ENCODE measurements at regions not wholly inside any gene's neighbourhood (a gene's known extent, or its start where the extent isn't known, plus 50 kb on each side); places are given as distances from the start of the nearest gene placed in this dataset.
"Not testable (repeated sequence)": the region's sequence is repeated elsewhere in the genome, so short reads cannot be mapped to it uniquely, and the experiment has no call there.

- DNase-seq (ENCODE audit: low read depth) = no peak
Measured at GRCh38 chr1:166616206-166616605, 223.1 kb upstream of the POGK start.

- DNase-seq (ENCODE audit: low read depth) = no peak
Measured at GRCh38 chr1:166626711-166627110, 212.6 kb upstream of the POGK start.

- no peak for DNase-seq (ENCODE audit: low read depth)
Measured at GRCh38 chr1:166627558-166627957, 211.7 kb upstream of the POGK start.

DNA sequence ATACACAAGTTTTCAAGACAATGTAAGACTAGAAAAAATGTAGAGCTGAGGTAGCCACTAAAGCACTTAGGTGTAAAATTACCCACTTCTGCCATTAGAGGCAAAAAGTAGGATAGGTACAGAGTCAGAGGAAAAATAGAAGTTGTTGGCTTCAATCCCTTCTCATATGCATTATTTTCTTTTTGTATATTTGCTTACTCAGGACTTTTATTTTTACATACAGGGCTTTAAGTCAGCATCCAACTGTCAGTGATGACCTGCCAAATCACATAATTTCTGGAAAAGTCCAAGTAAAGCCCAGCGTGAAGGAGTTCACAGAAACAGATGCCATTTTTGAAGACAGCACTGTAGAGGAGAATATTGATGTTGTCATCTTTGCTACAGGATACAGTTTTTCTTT is 211.0 kb upstream of the POGK start:
- no peak for DNase-seq (ENCODE audit: low read depth)

DNA sequence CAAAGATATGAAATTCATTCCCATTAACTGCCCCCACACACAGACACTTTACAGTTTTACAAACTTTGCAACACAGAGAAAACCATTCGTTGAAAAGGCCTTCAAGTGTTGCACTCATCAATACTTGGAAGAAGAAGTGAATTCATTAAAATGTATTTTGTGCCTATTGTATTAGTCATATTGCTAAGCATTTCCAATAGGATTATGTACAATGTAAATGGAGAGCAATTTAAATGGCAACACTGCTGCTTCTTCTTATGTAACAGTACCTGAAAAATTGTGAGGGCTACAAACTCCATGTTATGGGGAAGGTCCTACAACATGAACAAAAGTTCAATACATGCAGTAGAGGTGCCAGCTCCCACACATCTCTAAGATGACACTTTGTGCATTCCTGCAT is 209.3 kb upstream of the POGK start:
- no peak for DNase-seq (ENCODE audit: low read depth)

DNA sequence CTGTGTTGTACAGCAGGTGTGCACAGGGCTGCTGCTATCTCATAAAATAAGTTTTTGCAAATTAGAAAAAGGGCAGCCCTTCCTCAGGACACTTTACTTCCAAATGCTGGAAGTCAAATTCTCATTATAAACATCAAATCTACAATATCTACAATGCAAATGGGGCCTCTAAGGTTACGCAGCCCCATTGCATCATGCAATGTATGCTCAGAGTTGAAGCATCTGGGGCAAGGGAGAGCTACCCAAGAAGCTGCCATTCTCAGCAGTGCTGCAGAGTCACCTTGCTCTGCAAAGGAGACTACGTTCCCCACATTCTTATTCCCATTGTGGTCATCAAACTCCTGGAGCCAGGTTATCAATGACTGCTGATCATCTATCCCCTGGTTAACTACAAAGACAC is 208.9 kb upstream of the POGK start:
- no peak for DNase-seq (ENCODE audit: low read depth)

DNA sequence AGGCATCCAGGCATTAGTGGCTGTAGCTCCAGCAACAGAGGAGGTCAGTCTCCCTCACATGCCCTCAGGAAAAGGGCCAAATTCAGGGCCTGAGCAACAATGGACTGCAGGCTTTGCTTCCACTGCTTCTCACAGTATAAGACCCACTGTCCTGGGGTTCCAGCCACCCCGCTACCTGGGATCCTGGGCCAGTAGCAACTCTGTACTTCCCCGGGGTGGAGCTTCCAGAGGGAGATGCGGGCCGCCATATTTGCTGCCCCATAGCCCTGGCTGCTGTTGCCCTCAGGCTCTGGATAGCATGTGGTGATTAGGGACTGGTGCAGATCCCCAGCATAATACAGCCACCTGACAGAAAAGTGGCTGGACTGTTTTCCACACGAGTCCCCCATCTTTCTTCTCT is 201.1 kb upstream of the POGK start:
- no peak for DNase-seq (ENCODE audit: low read depth)

GRCh38 chr1:166657228-166657627 is 182.0 kb upstream of the POGK start:
- not testable (repeated sequence) for DNase-seq (ENCODE audit: low read depth)

DNA sequence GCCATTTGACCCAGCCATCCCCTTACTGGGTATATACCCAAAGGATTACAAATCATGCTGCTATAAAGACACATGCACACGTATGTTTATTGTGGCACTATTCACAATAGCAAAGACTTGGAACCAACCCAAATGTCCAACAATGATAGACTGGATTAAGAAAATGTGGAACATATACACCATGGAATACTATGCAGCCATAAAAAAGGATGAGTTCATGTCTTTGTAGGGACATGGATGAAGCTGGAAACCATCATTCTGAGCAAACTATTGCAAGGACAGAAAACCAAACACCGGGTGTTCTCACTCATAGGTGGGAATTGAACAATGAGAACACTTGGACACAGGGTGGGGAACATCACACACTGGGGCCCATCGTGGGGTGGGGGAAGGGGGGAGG is 172.5 kb upstream of the POGK start:
- not testable (repeated sequence) for DNase-seq (ENCODE audit: low read depth)

DNA sequence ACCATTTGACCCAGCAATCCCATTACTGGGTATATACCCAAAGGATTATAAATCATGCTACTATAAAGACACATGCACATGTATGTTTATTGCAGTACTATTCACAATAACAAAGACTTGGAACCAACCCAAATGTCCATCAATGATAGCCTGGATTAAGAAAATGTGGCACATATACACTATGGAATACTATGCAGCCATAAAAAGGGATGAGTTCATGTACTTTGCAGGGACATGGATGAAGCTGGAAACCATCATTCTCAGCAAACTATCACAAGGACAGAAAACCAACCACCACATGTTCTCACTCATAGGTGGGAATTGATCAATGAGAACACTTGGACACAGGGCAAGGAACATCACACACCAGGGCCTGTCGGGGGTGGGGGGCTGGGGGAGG is 171.7 kb upstream of the POGK start:
- not testable (repeated sequence) for DNase-seq (ENCODE audit: low read depth)

- no peak for DNase-seq (ENCODE audit: low read depth)
Measured at GRCh38 chr1:166671627-166672026, 167.6 kb upstream of the POGK start.

DNA sequence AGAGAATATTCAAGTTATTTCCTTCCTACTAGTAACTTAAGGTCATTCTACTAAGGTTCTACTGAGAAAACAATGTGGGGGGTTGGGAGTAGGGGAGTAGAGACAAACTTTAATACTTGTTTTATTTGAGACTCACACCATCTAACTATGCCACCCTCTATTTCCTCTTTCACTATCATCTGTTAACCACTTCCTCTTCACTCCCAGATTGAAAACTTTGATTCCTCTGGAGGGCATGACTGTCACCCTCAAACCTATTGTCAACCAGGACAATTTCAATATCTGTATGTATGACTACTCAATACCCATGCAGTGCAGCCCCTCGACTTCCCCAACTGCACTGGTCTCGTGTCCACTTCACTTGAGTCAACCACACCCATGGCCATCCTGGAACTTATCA is 165.6 kb upstream of the POGK start:
- no peak for DNase-seq (ENCODE audit: low read depth)

- DNase-seq (ENCODE audit: low read depth) = no peak
Measured at GRCh38 chr1:166675213-166675612, 164.1 kb upstream of the POGK start.

DNA sequence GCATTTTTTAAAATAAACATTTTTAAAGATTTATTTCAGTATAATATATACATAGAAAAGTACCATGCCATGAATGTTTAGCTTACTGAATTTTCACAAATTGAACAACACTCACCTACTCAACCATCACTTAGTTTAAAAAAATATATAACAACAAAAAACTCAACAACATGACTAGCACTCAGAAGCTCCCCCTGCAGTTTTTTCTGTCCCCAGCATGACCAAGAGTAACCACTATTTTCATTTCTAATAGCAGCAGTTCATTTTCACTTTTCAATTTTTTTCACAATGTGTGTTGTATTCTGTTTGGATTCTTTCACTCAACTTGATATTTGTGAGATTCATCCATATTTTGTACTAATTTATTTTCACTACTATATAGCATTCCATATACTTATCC is 162.3 kb upstream of the POGK start:
- DNase-seq (ENCODE audit: low read depth) = no peak

DNA sequence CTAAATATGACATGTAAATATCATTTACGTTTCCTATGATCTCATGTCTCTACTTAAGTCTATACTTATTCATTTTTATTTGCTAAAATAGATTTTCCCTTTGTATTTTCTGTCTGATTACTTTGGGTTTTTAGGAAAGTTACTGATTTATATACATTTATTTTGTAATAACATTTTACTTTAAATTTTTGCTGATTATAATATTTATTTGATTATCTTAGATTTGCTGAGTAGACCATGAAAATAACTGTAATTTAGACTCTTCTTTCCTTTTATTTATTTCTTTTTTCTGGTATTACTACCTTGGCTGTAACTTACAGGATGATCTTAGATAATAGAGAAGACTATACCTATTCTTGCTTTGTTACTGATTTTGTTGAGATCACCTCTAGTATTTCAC is 159.9 kb upstream of the POGK start:
- no peak for DNase-seq (ENCODE audit: low read depth)

DNA sequence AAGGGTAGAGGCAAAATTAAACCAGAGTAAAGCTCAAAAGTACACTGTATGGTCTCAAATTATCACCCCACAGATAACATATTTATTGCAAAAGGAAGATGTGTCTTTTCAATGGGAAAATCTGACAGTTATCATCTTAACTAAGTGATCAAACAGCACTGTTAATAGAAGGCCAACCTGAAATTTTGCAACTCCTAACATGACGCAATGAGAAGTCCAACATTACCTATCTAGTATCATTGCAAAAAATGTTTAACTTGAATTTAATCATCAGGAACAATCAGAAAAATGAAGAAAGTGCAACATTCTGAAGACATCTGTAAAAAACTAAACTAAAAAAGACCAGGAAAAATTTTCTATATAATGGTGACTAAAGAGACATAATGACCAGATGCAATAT is 156.7 kb upstream of the POGK start:
- DNase-seq (ENCODE audit: low read depth) = no peak

DNA sequence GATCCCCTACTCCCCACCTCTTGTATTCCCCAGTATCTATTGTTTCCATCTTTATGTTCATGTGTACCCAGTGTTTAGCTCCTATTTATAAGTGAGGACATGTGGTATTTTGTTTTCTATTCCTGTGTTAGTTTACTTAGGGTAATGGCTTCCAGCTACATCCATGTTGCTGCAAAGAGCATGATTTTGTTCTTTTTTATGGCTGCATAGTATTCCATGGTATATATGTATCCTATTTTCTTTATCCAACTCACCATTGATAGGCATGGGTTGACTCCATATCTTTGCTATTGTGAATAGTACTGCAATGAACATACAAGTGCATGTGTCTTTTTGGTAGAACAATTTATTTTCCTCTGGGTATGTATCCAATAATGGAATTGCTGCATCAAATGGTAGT is 154.6 kb upstream of the POGK start:
- not testable (repeated sequence) for DNase-seq (ENCODE audit: low read depth)

- DNase-seq (ENCODE audit: low read depth) = no peak
Measured at GRCh38 chr1:166685200-166685599, 154.1 kb upstream of the POGK start.

GRCh38 chr1:166685891-166686290 is 153.4 kb upstream of the POGK start:
- DNase-seq (ENCODE audit: low read depth) = not testable (repeated sequence)

GRCh38 chr1:166690596-166690995 is 148.7 kb upstream of the POGK start:
- DNase-seq (ENCODE audit: low read depth) = not testable (repeated sequence)

DNA sequence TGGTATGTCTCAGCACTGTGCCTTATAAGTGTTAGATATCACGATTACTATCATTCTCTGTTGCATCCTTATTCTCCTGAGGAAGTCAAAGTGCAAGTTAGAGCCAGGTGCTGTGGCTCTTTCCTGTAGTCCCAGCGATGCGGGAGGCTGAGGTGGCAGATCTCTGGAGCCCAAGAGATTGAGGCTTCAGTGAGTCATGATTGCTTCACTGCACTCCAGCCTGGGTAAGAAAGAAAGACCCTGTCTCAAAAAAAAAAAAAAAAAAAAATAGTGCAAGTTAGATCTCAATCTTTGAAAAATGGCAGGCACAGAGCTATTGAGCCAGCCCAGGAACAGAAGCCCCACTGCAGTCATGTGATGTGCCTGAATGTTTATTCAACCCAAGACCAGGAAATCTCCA is 147.8 kb upstream of the POGK start:
- DNase-seq (ENCODE audit: low read depth) = no peak

- DNase-seq (ENCODE audit: low read depth) = no peak
Measured at GRCh38 chr1:166692346-166692745, 146.9 kb upstream of the POGK start.

GRCh38 chr1:166693158-166693557 is 146.1 kb upstream of the POGK start:
- no peak for DNase-seq (ENCODE audit: low read depth)

DNA sequence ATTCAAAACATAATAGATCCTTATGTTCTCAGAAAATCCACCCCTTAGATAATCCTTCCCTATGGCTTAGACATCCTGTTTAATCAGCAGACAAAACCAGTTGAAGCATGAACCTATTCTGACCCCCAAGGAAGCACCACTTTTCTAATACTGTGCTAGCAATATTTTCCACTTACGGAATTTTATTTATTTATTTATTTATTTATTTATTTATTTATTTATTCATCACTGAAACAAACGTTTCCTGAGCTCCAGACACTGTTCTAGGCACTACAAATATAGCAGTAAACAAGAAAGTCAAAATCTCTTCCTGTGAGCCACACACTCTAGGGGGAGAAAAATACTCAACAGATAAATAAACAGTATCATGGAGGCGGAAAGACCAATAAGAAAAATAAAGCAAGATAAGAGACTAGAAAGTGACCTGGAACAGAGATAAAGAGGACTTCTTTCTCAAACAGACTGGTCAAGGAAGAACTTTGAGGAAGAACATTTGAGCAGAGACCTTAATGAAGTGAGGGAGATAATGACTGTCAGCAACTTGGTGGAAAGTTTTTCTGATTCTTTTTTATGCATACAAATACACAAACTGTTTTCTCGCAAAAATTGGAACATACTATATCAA is 145.5 kb upstream of the POGK start:
- DNase-seq (ENCODE audit: low read depth) = no peak

GRCh38 chr1:166695115-166695514 is 144.2 kb upstream of the POGK start:
- DNase-seq (ENCODE audit: low read depth) = no peak

Measured in activated T-helper 9 cell treated with anti-CD3 and anti-CD28 coated beads, Interleukin-2, amount 50 U/mL, for 16 hours (primary cell).